ENCODE measurements at regions not wholly inside any gene's neighbourhood (a gene's known extent, or its start where the extent isn't known, plus 50 kb on each side); places are given as distances from the start of the nearest gene placed in this dataset.
"Not testable (repeated sequence)": the region's sequence is repeated elsewhere in the genome, so short reads cannot be mapped to it uniquely, and the experiment has no call there.

DNA sequence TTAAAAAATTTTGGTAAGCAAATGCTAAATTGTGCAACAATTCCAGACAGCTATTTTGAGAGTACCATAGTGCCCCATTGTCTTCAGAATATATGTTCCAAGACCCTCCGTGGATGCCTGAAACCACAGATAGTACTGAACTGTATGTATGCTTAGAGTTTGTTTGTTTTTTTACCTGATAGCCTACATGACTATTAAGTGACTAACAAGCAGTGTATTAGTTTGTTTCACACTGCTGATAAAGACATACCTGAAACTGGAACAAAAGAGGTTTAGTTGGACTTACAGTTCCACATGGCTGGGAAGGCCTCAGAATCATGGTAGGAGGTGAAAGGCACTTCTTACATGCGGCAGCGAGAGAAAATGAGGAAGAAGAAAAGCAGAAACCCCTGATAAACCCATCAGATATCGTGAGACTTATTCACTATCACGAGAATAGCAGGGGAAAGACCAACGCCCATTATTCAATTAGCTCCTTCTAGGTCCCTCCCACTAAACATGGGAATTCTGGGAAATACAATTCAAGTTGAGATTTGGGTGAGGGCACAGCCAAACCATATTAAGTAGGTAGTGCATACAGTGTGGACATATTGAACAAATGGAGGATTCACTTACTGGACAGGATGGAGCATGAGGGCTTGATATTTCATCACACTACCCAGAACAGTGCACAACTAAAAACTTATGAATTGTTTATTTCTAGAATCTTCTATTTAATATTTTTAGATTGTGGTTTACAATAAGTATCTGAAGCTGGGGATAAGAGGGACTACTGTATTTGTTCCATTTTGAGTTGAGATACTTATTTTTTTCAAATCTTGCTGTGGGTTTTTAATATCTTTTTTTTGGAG, 78.5 kb downstream of the LHX9 start:
- no peak for DNase-seq (ENCODE audit: low read depth)
- TF ChIP-seq, protein P1, sequence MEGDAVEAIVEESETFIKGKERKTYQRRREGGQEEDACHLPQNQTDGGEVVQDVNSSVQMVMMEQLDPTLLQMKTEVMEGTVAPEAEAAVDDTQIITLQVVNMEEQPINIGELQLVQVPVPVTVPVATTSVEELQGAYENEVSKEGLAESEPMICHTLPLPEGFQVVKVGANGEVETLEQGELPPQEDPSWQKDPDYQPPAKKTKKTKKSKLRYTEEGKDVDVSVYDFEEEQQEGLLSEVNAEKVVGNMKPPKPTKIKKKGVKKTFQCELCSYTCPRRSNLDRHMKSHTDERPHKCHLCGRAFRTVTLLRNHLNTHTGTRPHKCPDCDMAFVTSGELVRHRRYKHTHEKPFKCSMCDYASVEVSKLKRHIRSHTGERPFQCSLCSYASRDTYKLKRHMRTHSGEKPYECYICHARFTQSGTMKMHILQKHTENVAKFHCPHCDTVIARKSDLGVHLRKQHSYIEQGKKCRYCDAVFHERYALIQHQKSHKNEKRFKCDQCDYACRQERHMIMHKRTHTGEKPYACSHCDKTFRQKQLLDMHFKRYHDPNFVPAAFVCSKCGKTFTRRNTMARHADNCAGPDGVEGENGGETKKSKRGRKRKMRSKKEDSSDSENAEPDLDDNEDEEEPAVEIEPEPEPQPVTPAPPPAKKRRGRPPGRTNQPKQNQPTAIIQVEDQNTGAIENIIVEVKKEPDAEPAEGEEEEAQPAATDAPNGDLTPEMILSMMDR (IDR thresholded peaks at IDR 0.05; ENCODE audit: control insufficient read depth, insufficient read depth, low read depth, low read length, missing control alignments) = no peak
- H3K4me3 ChIP-seq (ENCODE audit: control insufficient read depth, low read depth, low read length) = no peak overlapping the region

DNA sequence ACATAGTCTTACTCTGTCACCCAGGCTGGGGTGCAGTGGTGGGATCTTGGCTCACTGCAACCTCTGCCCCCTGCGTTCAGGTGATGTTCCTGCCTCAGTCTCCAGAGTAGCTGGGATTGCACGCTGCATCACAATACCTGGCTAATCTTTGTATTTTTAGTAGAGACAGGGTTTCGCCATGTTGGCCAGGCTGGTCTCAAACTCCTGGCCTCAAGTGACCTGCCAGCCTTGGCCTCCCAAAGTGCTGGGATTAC, 79.0 kb downstream of the LHX9 start:
- not testable (repeated sequence) for H3K4me3 ChIP-seq (ENCODE audit: control insufficient read depth, low read depth, low read length); DNase-seq (ENCODE audit: low read depth)

DNA sequence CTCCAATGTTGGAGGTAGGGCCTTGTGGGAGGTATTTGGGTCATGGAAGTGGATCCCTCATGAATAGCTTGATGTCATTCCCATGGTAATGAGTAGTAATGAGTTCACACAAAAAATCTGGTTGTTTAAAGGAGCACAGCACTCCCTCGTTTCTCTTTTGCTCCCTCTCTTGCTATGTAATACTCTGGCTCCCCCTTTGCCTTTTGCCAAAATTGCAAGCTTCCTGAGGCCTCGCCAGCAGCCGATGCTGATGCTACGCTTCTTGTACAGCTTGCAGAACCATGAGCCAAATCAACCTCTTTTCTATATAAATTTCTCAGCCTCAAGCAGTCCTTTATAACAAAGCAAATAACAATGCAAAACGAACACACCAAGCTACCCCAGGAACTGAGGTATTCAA, 80.9 kb downstream of the LHX9 start:
- no peak for DNase-seq (ENCODE audit: low read depth)
- H3K4me3 ChIP-seq (ENCODE audit: control insufficient read depth, low read depth, low read length) = no peak overlapping the region
- TF ChIP-seq, protein P1 (IDR thresholded peaks at IDR 0.05; ENCODE audit: control insufficient read depth, insufficient read depth, low read depth, low read length, missing control alignments) = no peak

DNA sequence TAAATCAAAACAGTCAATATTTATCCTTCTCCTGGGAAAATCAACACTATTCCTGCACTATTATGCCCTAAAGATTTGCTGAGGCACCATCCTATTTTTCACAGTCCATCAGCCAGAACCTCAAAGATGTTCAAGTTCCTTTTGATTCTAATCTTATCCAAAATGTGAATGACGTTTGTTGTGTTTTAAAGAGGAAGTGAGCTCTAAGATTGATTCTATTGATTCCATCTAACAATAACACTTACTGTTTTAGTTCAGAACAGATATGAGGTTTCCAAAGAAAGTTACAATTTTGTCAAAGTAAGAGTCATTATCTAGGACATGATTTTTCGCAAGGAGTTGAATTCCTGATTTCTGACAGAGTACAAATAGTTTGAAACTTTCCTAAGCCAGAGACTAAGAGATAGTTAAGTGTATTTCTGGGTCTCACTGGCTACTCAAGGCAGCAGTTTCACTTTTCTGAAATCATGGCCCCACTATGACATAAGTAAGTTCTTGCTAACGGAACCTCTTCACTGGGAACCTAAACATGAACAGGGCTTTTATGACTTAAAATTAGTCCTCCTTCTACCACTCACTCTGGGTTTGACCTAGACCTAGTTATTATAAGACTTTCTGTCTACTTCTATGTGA, 84.7 kb downstream of the LHX9 start:
- H3K4me3 ChIP-seq (ENCODE audit: control insufficient read depth, low read depth, low read length) = no peak overlapping the region
- TF ChIP-seq, protein P1 (IDR thresholded peaks at IDR 0.05; ENCODE audit: control insufficient read depth, insufficient read depth, low read depth, low read length, missing control alignments) = no peak
- peak; percentile 43 for DNase-seq (ENCODE audit: low read depth)

DNA sequence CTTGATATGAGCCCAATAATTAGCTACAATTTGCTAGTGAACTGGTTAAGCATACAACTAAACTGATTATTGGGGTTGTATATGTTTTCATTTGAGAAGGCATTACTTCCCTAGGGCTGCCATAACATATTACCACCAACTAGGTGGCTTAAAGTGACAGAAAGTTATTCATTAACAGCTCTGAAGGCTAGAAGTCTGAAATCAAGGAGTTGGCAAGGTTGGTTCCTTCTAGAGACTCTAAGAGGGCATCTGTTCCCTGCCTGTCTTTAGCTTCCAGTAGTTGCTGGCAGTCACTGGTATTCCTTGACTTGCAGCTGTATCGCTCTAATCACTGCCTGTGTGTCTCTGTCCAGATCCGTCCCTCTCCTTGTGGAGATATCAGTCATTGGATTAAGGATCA, 86.3 kb downstream of the LHX9 start:
- no peak overlapping the region for H3K4me3 ChIP-seq (ENCODE audit: control insufficient read depth, low read depth, low read length)
- DNase-seq (ENCODE audit: low read depth) = no peak
- TF ChIP-seq, protein P1 (IDR thresholded peaks at IDR 0.05; ENCODE audit: control insufficient read depth, insufficient read depth, low read depth, low read length, missing control alignments) = no peak

DNA sequence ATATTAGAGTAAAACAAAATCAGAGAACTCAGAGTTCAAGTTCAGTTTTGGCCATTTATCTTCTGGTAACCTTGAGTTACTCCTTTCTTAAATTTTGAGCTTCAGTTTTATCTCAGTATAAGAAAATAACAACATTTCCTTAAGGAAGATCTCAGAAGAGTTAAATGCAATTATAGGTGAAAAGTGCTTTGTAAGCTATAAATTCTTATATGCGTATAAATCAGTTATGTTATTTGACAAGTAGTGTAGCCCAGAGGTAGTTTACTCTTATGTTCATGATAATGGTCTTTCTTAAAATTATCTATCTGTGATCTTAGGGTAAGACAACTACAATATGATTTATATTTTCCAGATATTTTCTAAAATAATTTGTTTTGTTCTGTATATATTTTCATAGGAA, 89.8 kb downstream of the LHX9 start:
- TF ChIP-seq, protein P1 (IDR thresholded peaks at IDR 0.05; ENCODE audit: control insufficient read depth, insufficient read depth, low read depth, low read length, missing control alignments) = no peak
- H3K4me3 ChIP-seq (ENCODE audit: control insufficient read depth, low read depth, low read length) = no peak overlapping the region
- no peak for DNase-seq (ENCODE audit: low read depth)
